Body of pancreas (tissue), 4 donors: ENCODE measurements at regions not wholly inside any gene's neighbourhood (a gene's known extent, or its start where the extent isn't known, plus 50 kb on each side); places are given as distances from the start of the nearest gene placed in this dataset.

ENCODE experiments used
- CTCF ChIP-seq, 7 experiments: fragments of 450-650 bp in 4 of 7; fragments of 200-600 bp in 3 of 7; sonication (generic) in 3 of 7; IDR thresholded peaks; one replicate each; pipeline ENCODE4 v1.5.1; 2016 to 2019; ENCODE audit warnings: antibody characterized with exemption in 7 of 7
- POLR2A ChIP-seq, 3 donors: fragments of 450-650 bp; IDR thresholded peaks; one replicate each; pipeline ENCODE4 v1.6.1; 2016; ENCODE audit warnings: antibody characterized with exemption in 3 of 3, mild to moderate bottlenecking in 2 of 3

GRCh38 chrX:148281920-148282319, 218.5 kb upstream of the AFF2 start:
- TF ChIP-seq CTCF (IDR thresholded peaks at IDR 0.05) (no peak), POLR2A (IDR thresholded peaks at IDR 0.05) (no peak)
